CD4-positive, alpha-beta T cell (primary cell): ENCODE measurements at regions not wholly inside any gene's neighbourhood (a gene's known extent, or its start where the extent isn't known, plus 50 kb on each side); places are given as distances from the start of the nearest gene placed in this dataset.
"Not testable (repeated sequence)": the region's sequence is repeated elsewhere in the genome, so short reads cannot be mapped to it uniquely, and the experiment has no call there.

Experiments used
- ATAC-seq: fragments of 200-7000 bp; cut with Tn5 transposase; one replicate; pipeline ENCODE4 v1.10.0; 2022; ENCODE audit warnings: mild to moderate bottlenecking; ENCODE audit not compliant: poor library complexity
- CTCF ChIA-PET: fragments of 350-600 bp; sonication (Branson Sonifier 250); formaldehyde crosslinking; loops from one replicate; lab custom pipeline; 2021; ENCODE audit warnings: antibody characterized with exemption, inconsistent platforms; lab: Charles Lee
- POLR2A ChIA-PET: fragments of 350-600 bp; sonication (Branson Sonifier 250); formaldehyde crosslinking; loops from one replicate; lab custom pipeline; 2021; ENCODE audit warnings: antibody characterized with exemption, inconsistent platforms; lab: Charles Lee
- DNase-seq, 14 experiments: peaks; one replicate each; pipeline ENCODE4 v3.0.0-alpha.2; 2013 to 2020; ENCODE audit warnings: mixed read lengths in 2 of 14
- H3K27ac ChIP-seq, 2 donors: one replicate each; pipeline versions ENCODE4 v1.5.1 to v1.7.0; 2013; ENCODE audit warnings: low read length in 2 of 2, low read depth in 1 of 2, mild to moderate bottlenecking in 1 of 2
- H3K27me3 ChIP-seq, 2 experiments: 1 replicate in 1 of 2; 2 replicates in 1 of 2; pipeline versions ENCODE4 v1.6.1 to v1.7.0; 2013; ENCODE audit warnings: low read length in 2 of 2, control low read depth in 1 of 2, mild to moderate bottlenecking in 1 of 2, moderate library complexity in 1 of 2; ENCODE audit not compliant: insufficient read depth in 2 of 2, control insufficient read depth in 1 of 2
- H3K36me3 ChIP-seq: one replicate; pipeline ENCODE4 v1.6.1; 2013; ENCODE audit warnings: low read length, control low read depth; ENCODE audit not compliant: insufficient read depth
- H3K4me1 ChIP-seq: one replicate; pipeline ENCODE4 v1.6.1; 2013; ENCODE audit warnings: low read length, control low read depth; ENCODE audit not compliant: insufficient read depth
- H3K4me3 ChIP-seq: one replicate; pipeline ENCODE4 v1.5.1; 2013; ENCODE audit warnings: mild to moderate bottlenecking, low read length, moderate library complexity
- H3K9me3 ChIP-seq, 2 experiments: 1 replicate in 1 of 2; 2 replicates in 1 of 2; pipeline versions ENCODE4 v1.6.1 to v1.7.0; 2013; ENCODE audit warnings: low read length in 2 of 2, mild to moderate bottlenecking in 2 of 2, control low read depth in 1 of 2, moderate library complexity in 1 of 2; ENCODE audit not compliant: control insufficient read depth in 1 of 2, insufficient read depth in 1 of 2
- H3K27ac Mint-ChIP-seq: one replicate; pipeline ENCODE4 v1.8.0; 2020; ENCODE audit warnings: mixed read lengths
- H3K27me3 Mint-ChIP-seq: one replicate; pipeline ENCODE4 v1.8.0; 2021; ENCODE audit warnings: mixed read lengths
- H3K36me3 Mint-ChIP-seq: one replicate; pipeline ENCODE4 v1.8.0; 2021; ENCODE audit warnings: low read depth, mixed read lengths
- H3K4me1 Mint-ChIP-seq: one replicate; pipeline ENCODE4 v1.8.0; 2021; ENCODE audit warnings: low read depth, mixed read lengths
- H3K4me3 Mint-ChIP-seq: one replicate; pipeline ENCODE4 v1.8.0; 2020; ENCODE audit warnings: mild to moderate bottlenecking, mixed read lengths
- H3K9me3 Mint-ChIP-seq: one replicate; pipeline ENCODE4 v1.8.0; 2020; ENCODE audit warnings: mixed read lengths
- intact Hi-C, 2 experiments: fragments of 100-400 bp; cut with DNase I in 1 of 2; cut with micrococcal nuclease in 1 of 2; formaldehyde crosslinking; loops; one replicate each; pipeline versions ENCODE4 v1.15.1 to v1.9.0; 2023 to 2025; cut with DNase I, micrococcal nuclease
- TF ChIP-seq, protein P1 (sequence below): fragments of 200-600 bp; IDR thresholded peaks from one replicate; pipeline ENCODE4 v1.8.0; 2022; ENCODE audit warnings: antibody characterized with exemption, mild to moderate bottlenecking

DNA sequence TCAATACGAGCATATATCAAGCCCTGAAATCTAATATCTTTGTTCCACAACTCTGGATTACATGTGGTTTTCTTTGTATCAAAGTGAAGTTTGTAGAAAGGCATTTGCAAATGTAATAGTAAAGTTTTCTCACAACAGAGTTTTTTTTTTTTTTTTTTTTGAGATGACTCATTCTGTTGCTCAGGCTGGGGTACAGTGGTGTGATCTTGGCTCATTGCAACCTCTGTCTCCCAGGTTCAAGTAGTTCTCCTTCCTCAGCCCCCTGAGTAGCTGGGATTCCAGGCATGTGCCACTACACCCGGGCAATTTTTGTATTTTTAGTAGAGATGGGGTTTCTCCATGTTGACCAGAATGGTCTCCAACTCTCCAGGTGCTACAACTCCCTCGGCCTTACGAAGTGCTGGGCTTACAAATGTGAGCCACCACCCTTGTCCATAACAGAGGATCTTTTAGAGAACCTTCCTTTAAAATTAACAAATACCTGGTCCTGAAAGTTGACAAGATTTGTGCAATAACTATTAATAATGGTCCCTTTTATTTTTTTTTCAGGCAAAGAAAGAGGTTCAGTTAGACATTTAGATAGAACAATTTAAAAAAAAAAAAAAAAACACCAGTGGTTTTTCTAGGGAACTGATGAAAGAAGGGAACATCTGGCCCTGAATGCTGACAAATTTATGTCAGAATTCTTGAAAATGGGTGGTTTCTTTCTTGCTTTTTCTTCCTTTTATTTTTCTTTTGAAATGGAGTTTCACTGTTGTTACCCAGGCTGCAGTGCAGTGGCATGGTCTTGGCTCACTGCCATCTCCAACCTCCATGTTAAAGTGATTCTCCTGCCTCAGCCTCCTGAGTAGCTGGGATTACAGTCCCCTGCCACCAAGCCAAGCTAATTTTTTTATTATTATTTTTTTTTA is 278.5 kb downstream of the RPS4Y2 start:
- Histone ChIP-seq H3K4me3 (no peak overlapping the region), H3K27me3 (no peaks in the 10 kb centered on the region), H3K9me3 (no peaks in the 10 kb centered on the region), H3K36me3 (no peaks in the 10 kb centered on the region), H3K4me1 (peaks cover 4% of the 10 kb centered on the region), H3K27ac (no peak overlapping the region)
- peaks cover 28% of the 10 kb centered on the region for H3K4me1 Mint-ChIP-seq
- DNase-seq: peak in 2 of 14 experiments; percentile 10 to 26
- no peaks in the 10 kb centered on the region for H3K36me3 Mint-ChIP-seq
- TF ChIP-seq, protein P1, sequence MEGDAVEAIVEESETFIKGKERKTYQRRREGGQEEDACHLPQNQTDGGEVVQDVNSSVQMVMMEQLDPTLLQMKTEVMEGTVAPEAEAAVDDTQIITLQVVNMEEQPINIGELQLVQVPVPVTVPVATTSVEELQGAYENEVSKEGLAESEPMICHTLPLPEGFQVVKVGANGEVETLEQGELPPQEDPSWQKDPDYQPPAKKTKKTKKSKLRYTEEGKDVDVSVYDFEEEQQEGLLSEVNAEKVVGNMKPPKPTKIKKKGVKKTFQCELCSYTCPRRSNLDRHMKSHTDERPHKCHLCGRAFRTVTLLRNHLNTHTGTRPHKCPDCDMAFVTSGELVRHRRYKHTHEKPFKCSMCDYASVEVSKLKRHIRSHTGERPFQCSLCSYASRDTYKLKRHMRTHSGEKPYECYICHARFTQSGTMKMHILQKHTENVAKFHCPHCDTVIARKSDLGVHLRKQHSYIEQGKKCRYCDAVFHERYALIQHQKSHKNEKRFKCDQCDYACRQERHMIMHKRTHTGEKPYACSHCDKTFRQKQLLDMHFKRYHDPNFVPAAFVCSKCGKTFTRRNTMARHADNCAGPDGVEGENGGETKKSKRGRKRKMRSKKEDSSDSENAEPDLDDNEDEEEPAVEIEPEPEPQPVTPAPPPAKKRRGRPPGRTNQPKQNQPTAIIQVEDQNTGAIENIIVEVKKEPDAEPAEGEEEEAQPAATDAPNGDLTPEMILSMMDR: no peak
- intact Hi-C loops: no loop called here
- no peak for ATAC-seq
- no peak overlapping the region for H3K4me3 Mint-ChIP-seq
- ChIA-PET CTCF (no interaction called here), POLR2A (no interaction called here)
- no peaks in the 10 kb centered on the region for H3K27me3 Mint-ChIP-seq
- H3K9me3 Mint-ChIP-seq: no peaks in the 10 kb centered on the region
- peak overlapping the region; percentile 51 for H3K27ac Mint-ChIP-seq

DNA sequence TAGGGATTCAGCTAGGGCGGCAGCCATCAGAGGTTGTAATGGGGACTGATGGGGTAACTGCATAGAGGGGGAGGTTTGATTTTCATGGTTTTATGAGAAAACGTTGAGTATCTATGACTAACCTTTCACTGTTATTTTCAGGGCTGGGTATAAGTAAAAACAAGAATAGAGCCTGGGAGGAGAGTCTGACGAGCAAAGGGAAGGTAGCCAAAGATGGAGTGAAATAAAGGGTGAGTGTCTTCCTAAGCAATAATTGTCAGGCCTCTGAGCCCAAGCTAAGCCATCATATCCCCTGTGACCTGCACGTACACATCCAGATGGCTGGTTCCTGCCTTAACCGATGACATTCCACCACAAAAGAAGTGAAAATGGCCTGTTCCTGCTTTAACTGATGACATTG is 281.5 kb downstream of the RPS4Y2 start:
- H3K27me3 ChIP-seq, H3K4me3 ChIP-seq, H3K4me3 Mint-ChIP-seq, CTCF ChIA-PET, intact Hi-C loops, H3K27ac Mint-ChIP-seq, ATAC-seq, H3K27me3 Mint-ChIP-seq, H3K4me1 ChIP-seq, H3K9me3 ChIP-seq, DNase-seq, H3K36me3 Mint-ChIP-seq, H3K27ac ChIP-seq, POLR2A ChIA-PET, H3K36me3 ChIP-seq, H3K9me3 Mint-ChIP-seq: not testable (repeated sequence)
- H3K4me1 Mint-ChIP-seq: peaks cover 23% of the 10 kb centered on the region

DNA sequence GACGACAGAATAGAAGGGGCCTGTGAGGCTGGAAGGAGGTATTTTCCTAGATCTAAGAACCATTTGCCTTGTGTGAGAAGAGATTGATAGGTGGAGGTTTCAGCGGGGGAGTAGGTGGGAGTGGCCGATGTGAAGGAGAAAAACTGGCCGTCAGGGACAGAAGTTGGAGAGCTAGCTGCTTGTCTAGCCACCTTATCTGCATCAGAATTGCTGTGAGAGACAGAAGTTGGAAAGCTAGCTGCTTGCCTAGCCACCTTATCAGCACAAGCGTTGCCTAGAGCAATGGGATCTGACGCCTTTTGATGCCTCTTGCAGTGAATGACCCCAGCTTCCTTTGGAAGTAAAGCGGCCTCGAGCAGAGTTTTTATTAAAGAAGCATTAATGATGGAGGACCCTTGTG is 283.9 kb downstream of the RPS4Y2 start:
- intact Hi-C loops: no loop called here
- H3K4me1 Mint-ChIP-seq: no peaks in the 10 kb centered on the region
- Histone ChIP-seq H3K4me3 (no peak overlapping the region), H3K4me1 (no peaks in the 10 kb centered on the region), H3K27me3 (no peaks in the 10 kb centered on the region), H3K9me3 (no peaks in the 10 kb centered on the region), H3K36me3 (no peaks in the 10 kb centered on the region), H3K27ac (no peak overlapping the region)
- no peaks in the 10 kb centered on the region for H3K36me3 Mint-ChIP-seq
- no peak for DNase-seq
- TF ChIP-seq, protein P1: no peak
- CTCF ChIA-PET: no interaction called here
- H3K27ac Mint-ChIP-seq: no peak overlapping the region
- H3K27me3 Mint-ChIP-seq: no peaks in the 10 kb centered on the region
- peaks cover 8% of the 10 kb centered on the region for H3K9me3 Mint-ChIP-seq
- no peak for ATAC-seq
- no peak overlapping the region for H3K4me3 Mint-ChIP-seq
- POLR2A ChIA-PET: no interaction called here

DNA sequence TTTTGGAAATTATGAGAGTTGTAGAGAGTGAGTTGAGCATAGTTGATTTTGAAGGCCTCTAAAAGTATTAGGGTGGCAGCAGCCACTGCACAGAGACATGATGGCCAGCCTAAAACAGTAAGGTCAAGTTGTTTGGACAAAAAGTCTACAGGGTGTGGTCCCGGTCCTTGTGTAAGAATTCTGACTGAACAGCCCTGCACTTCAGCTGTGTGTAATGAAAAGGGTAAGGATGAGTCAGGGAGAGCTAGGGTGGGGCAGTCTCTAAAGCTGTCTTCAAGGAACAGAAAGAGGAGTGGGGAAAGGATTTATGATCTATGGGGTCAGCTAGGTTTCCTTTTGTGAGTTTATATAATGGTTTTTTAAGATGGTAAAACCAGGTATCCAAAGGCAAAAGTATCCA is 284.8 kb downstream of the RPS4Y2 start:
- H3K4me3 Mint-ChIP-seq, H3K4me1 Mint-ChIP-seq, H3K36me3 ChIP-seq, H3K27me3 Mint-ChIP-seq, H3K27me3 ChIP-seq, intact Hi-C loops, H3K4me1 ChIP-seq, H3K4me3 ChIP-seq, H3K27ac Mint-ChIP-seq, H3K27ac ChIP-seq, H3K9me3 ChIP-seq, H3K36me3 Mint-ChIP-seq, H3K9me3 Mint-ChIP-seq, POLR2A ChIA-PET, CTCF ChIA-PET, ATAC-seq: not testable (repeated sequence)
- DNase-seq: peak in 1 of 14 experiments; percentile 23
